NCI-H1694 (cell line): ENCODE measurements at regions not wholly inside any gene's neighbourhood (a gene's known extent, or its start where the extent isn't known, plus 50 kb on each side); places are given as distances from the start of the nearest gene placed in this dataset.

Experiments used
- DNase-seq: peaks from one replicate; lab custom pipeline; 2025; lab: John Stamatoyannopoulos, UW

- no peak for DNase-seq
Measured at GRCh38 chr4:185987961-185988627, 80.9 kb upstream of the TLR3 start.

DNA sequence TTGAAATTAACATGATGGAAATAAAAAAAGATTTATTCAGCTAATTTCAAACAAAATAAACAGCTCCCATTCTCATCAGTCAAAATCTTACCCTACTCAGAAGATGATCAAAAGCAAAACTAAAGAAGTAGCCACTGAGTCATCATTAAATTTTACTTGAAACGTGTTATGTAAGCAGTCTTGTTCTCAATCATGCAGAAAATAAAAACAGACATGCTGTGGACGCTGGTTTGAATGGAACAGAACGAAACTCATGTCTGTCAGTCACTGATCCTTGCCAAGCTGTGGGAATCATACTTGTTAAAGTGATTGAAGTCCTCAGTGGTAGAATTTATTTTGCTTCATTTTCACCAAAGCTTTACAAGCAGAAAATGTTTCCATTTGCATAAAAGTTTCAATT lies 77.2 kb upstream of the TLR3 start:
- no peak for DNase-seq

DNA sequence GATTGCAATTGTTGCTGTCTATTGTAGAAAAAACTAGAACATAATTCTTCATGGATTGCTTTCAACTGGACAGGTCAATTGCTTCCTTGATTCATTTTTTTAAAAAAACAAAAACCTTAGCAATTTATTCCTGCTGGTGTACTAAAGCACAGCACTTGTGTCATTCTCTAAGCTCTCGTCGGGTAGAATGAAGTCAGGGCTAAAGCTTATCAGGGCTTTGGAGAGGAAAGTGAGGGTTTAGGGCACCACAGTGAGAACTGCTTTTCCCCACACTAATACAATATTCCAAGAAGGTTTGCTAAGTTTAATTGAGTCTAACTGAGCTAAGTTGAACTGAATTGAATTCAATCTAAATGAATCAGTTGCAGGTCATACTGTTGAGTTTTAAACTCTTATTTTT lies 76.4 kb upstream of the TLR3 start:
- no peak for DNase-seq

GRCh38 chr4:185993328-185993973 lies 75.5 kb upstream of the TLR3 start:
- DNase-seq, result no peak

- DNase-seq, result no peak
Measured at GRCh38 chr4:185994750-185995149, 74.2 kb upstream of the TLR3 start.

DNA sequence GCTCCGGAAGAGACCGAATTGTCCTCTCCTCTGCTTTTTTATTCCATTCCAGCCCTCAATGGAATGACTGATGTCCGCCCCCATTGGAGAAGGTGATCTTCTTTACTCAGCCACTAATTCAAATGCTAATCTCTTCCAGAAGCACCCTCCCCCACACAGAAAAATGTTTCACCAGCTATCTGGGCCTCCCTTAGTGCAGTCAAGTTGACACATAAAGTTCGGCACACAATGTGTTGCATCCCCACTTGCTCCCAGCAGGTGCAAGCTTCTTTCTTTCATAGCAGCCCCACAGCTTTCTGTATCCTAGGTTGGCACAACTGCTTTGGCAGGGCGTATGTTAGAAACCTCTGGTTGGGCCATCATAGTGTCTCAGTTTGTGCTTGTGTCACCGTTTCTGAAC lies 73.3 kb upstream of the TLR3 start:
- no peak for DNase-seq

GRCh38 chr4:185997296-185997695 lies 71.7 kb upstream of the TLR3 start:
- DNase-seq, result no peak

GRCh38 chr4:185998791-185999190 lies 70.2 kb upstream of the TLR3 start:
- DNase-seq, result no peak

GRCh38 chr4:185999207-185999606 lies 69.7 kb upstream of the TLR3 start:
- DNase-seq, result no peak

DNA sequence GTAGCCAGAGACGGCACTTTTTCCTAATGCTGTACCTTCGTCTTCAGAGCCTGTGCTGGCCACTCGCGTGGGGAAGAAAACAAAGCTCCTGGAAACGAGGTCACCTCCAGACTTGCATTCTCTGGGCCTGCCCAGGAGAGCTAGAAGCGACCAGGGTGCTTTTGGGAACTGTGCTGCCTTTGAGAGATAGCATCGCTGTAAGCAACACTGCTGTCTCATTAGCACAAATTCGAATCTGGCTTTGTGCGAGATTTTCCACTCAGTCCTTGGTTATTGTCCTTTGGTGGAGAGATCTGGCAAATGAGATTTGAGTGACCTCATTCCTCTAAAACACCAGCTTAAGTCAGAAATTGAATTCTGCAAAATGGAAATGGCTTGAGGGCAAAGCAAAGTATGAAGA lies 66.1 kb upstream of the TLR3 start:
- DNase-seq, result no peak

DNA sequence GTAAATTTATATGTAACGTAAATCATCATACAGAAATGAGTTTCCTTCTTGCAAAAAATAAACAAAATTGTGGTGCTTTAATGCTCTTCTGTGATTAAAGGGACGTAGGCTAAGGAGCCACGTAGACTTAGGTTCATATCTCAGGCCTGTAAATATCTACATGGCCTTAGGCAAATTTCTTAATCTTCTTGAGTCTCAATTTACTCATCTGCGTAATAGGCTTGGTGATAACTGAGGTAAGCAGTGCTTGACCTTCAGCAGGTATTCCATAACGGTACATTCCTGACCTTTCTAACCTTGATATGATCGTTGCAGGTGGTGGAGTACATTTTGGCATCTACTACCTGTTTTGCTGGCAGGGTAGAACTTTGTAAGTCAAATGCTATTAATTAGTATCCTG lies 65.2 kb upstream of the TLR3 start:
- DNase-seq, result no peak

DNA sequence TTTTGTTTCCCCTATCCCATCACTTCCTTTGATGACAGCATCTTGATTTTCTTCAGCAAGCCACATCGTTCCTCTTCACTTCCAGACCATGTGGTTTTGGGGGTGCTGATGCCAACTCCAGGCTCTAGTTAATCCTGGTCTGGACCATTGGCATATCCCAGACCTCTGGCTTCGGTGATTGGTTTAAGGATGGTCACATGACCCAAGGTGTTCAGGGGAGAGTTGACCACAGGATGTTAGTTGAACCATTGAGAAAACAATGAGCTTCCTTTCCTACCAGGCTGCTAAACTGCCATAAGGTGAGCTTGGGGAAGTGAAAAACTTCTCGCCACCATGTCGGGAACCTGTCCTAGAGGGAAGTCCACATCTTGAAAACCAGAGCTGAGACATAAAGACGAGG lies 60.9 kb upstream of the TLR3 start:
- no peak for DNase-seq

DNA sequence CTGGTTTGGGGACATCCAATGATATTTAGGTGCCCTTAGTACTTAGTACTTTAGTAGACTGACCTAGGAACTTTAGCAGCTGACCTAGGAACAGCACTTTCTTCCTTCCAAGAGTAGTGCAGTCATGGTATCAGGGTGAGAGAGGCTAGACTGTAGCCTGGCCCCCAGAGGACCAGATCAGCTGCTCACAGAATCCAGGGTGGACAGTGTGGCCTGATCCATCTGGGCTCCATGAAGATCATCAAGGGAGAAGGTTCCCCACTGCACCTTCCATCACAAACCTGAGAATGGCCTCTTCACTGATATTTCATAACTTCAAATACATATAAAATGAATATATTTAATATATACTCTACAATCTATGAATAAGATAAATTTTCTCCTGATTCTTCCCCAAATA lies 59.0 kb upstream of the TLR3 start:
- DNase-seq, result no peak

- no peak for DNase-seq
Measured at GRCh38 chr4:186010821-186011220, 58.1 kb upstream of the TLR3 start.

GRCh38 chr4:186012071-186012470 lies 56.9 kb upstream of the TLR3 start:
- DNase-seq, result no peak

DNA sequence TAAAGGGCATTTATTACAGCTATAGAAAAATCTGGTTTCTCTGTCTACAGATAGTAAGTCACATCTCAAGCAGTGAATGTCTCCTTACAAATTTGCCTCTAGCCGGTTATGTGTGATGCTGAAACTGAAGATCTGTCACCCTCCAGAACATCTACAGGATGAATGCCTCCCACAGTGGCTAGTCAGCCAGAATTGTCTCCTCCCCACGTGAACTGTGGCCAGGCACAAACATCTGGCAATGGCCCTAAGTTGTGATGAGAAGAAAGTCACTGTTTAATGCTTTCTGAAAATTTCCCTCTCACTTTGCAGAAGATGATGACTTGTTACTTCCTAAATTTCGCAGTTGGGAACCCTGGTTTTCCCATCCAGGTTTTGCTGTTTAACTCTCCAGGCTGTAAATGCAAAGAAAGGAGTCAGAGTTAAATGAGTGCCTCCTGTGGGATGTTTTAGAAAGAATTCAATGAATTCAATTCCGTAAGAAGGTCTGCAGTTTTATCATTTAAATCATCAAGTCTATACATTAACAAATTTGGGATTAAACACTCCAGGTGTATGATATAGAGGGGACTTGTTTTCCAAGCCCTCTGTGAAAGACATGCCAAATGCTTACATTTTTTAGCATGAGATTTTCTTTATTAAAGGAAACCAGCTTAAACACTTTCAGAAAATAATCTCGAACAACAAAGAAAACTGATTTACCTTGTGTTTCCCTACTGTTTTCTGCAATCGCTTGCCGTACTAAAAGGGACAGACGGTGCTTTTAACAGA lies 55.4 kb upstream of the TLR3 start:
- no peak for DNase-seq

DNA sequence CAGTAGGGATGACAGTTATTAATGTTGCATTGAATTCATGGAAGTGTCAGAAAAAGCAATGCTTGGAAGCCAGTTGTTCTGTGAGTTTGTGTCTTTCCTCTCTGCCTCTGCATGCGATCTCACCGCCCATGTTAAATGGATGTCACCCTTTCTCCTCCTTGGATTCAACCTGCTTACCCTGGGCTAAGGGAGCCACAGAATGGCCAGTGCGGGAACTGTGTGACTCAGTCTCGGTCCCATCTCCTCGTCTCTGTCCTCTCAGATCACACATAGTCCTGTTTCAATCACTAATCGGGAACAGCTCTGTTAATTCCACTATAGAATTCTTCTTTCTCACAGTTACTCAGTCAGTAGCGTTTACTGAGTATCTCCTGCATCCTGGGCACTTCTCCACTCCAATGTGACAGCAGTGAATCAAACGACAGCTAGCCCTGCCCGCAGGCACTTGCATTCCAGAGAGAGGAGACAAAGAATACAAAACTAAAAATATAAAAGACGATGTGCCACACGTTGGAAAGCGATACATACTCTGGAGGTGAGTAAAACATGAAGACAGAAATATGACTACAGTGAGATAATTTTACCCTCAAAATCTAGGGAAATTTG lies 53.6 kb upstream of the TLR3 start:
- DNase-seq, result no peak

- DNase-seq, result no peak
Measured at GRCh38 chr4:186016796-186017195, 52.2 kb upstream of the TLR3 start.

- DNase-seq, result no peak
Measured at GRCh38 chr4:186017801-186018200, 51.2 kb upstream of the TLR3 start.

GRCh38 chr4:186018261-186018660 lies 50.7 kb upstream of the TLR3 start:
- DNase-seq, result no peak

DNA sequence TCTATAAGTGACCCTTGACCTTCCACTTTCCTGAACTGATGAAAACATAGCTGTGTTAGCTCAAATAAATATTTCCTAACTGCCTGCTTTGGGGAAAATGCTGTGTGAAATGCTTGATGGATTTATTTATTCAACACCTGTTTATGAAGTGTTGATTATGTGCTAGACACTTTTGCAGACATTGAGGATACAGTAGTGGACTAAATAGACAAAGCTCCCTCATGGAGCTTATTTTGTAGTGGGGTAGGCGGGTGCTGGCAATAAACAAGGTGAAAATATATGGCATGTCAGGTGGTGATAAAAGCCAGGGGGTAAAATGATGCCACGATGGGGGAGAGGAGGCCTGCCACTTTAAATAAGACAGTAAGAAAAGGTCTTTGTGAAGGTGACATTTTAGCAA lies 50.2 kb upstream of the TLR3 start:
- no peak for DNase-seq
